Duodenal mucosa (tissue), 2 donors: ENCODE measurements at regions not wholly inside any gene's neighbourhood (a gene's known extent, or its start where the extent isn't known, plus 50 kb on each side); places are given as distances from the start of the nearest gene placed in this dataset.
"Not testable (repeated sequence)": the region's sequence is repeated elsewhere in the genome, so short reads cannot be mapped to it uniquely, and the experiment has no call there.

Source experiments
- H3K27ac ChIP-seq: one replicate; pipeline ENCODE4 v1.7.0; 2013; ENCODE audit warnings: low read depth, low read length
- H3K27me3 ChIP-seq, 2 donors: one replicate each; pipeline ENCODE4 v1.7.0; 2013; ENCODE audit warnings: low read length in 2 of 2, control low read depth in 1 of 2; ENCODE audit not compliant: insufficient read depth in 2 of 2, control insufficient read depth in 1 of 2
- H3K36me3 ChIP-seq, 2 donors: one replicate each; pipeline ENCODE4 v1.7.0; 2013; ENCODE audit warnings: low read length in 2 of 2, control low read depth in 1 of 2; ENCODE audit not compliant: insufficient read depth in 2 of 2, control insufficient read depth in 1 of 2
- H3K4me1 ChIP-seq, 2 donors: one replicate each; pipeline ENCODE4 v1.7.0; 2013; ENCODE audit warnings: low read length in 2 of 2, control low read depth in 1 of 2; ENCODE audit not compliant: insufficient read depth in 2 of 2, control insufficient read depth in 1 of 2
- H3K4me3 ChIP-seq, 2 donors: one replicate each; pipeline ENCODE4 v1.7.0; 2013; ENCODE audit warnings: low read length in 2 of 2, low read depth in 1 of 2
- H3K9ac ChIP-seq, 2 donors: one replicate each; pipeline ENCODE4 v1.7.0; 2013; ENCODE audit warnings: low read length in 2 of 2, low read depth in 1 of 2
- H3K9me3 ChIP-seq, 2 donors: one replicate each; pipeline ENCODE4 v1.7.0; 2013; ENCODE audit warnings: low read length in 2 of 2, control low read depth in 1 of 2; ENCODE audit not compliant: control insufficient read depth in 1 of 2

DNA sequence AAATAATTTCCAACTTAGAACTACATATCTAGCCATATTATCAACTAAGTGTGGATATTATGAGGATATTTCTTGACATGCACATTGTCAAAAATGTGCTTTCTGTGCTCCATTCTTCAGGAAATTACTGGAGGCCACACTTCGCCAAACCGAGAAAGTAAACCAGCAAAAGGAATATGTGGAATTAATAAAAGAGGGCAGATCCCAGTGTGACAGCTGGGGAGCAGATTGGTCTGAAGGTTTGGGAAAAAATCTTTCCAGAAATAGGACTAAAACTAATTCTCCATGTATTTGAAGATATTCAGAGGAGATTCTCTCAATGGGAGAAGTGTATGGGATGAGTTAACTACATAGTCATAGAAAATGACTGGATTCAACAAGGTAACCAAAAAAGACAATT is 546.9 kb upstream of the API5 start:
- no peak overlapping the region for H3K4me3 ChIP-seq
- H3K36me3 ChIP-seq, result no peaks in the 10 kb centered on the region
- H3K27ac ChIP-seq, result no peak overlapping the region
- no peaks in the 10 kb centered on the region for H3K27me3 ChIP-seq
- H3K4me1 ChIP-seq, result no peaks in the 10 kb centered on the region
- H3K9me3 ChIP-seq, result no peaks in the 10 kb centered on the region
- H3K9ac ChIP-seq, result no peak overlapping the region

DNA sequence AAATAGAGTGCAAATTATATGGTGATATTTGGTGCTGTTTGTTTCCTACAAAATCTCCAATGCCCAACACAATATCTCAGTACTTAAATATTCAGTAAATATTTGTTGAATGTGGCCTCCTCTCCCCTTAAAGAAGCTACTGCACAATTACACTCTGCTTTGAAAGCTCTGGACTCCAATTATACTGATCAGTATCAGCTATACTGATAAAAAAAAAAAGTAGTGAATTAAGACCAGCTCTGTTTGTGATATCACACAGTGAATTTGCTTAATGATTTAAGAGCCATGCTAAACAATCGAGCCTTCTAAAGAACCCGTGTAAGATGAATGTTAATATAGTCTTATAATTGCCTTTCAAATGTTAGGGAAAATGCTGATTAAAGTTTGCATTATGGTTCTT is 543.2 kb upstream of the API5 start:
- Histone ChIP-seq H3K9me3 (no peaks in the 10 kb centered on the region), H3K36me3 (no peaks in the 10 kb centered on the region), H3K27ac (no peak overlapping the region), H3K4me1 (no peaks in the 10 kb centered on the region), H3K9ac (no peak overlapping the region), H3K27me3 (no peaks in the 10 kb centered on the region), H3K4me3 (no peak overlapping the region)

DNA sequence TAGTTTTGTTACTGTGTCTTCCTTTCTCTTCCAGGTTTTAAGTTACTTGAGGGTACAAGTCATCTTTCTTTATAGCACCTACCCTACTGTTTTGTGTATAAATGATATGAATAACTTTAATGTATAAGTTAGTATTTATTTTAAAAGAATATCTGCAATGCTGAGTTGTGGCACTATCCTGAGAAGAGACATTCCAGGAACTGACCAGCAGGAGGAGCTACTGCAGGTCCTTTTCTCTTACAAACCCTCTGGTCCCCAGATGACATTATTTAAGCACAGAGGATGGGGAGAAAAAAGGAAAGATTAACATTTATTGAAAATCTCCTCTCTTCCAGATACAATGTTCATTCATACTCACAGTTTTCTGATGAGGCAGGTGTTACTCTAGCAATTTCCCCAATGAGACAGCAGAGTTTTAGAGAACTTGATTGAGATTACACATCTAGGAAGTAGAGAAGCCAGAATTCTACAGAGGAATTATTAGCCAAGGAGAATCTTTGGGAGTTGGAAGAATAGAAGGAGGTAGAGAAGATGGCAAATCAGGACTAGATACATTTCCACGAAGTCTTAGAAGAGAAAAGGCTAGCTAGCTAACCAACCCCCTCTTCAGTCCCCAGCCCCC is 541.2 kb upstream of the API5 start:
- H3K9ac ChIP-seq, result no peak overlapping the region
- no peak overlapping the region for H3K27ac ChIP-seq
- H3K27me3 ChIP-seq, result no peaks in the 10 kb centered on the region
- H3K4me3 ChIP-seq, result no peak overlapping the region
- no peaks in the 10 kb centered on the region for H3K4me1 ChIP-seq
- H3K9me3 ChIP-seq, result no peaks in the 10 kb centered on the region
- no peaks in the 10 kb centered on the region for H3K36me3 ChIP-seq

DNA sequence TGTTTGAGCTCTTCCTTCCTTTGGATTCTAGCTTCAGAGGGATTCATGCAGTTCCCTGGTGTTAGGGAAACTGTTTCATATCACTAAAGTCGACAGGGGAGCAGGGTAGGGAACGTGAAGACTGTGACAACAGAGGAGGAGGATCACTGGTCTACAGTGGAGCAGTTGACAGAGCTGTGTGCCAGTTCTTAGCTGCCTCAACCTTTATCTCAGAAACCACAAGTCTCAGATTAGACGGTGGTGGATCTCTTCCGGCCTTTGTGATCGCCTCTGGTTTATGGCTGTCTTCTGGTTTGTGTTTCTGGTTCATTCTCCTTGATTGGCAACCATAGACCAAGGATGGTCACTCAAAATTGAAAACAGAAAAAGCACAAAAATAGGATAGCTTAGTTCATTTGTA is 538.9 kb upstream of the API5 start:
- Histone ChIP-seq H3K4me1 (no peaks in the 10 kb centered on the region), H3K27ac (no peak overlapping the region), H3K36me3 (no peaks in the 10 kb centered on the region), H3K27me3 (no peaks in the 10 kb centered on the region), H3K9ac (no peak overlapping the region), H3K9me3 (no peaks in the 10 kb centered on the region), H3K4me3 (no peak overlapping the region)

DNA sequence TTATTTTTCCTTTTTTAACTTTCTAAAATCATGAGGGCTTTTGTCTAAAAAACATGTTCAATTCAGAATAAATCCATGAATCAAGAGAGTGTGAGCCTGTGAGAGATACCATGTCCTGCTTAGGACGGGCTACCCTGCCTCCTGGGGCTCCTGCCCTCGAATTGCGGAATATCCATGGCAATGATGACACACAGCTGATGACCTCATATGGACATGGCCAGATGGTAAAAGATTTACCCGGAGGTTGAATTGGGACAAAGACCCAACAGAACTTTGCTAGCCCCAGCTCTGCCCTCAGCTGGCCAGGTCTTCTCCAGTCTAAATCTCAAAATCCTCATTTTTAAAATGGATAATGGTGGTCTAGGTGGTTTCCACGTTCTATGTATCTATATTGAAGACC is 538.1 kb upstream of the API5 start:
- no peaks in the 10 kb centered on the region for H3K36me3 ChIP-seq
- H3K4me1 ChIP-seq, result no peaks in the 10 kb centered on the region
- no peak overlapping the region for H3K9ac ChIP-seq
- H3K4me3 ChIP-seq, result no peak overlapping the region
- no peaks in the 10 kb centered on the region for H3K9me3 ChIP-seq
- H3K27me3 ChIP-seq, result no peaks in the 10 kb centered on the region
- H3K27ac ChIP-seq, result no peak overlapping the region

DNA sequence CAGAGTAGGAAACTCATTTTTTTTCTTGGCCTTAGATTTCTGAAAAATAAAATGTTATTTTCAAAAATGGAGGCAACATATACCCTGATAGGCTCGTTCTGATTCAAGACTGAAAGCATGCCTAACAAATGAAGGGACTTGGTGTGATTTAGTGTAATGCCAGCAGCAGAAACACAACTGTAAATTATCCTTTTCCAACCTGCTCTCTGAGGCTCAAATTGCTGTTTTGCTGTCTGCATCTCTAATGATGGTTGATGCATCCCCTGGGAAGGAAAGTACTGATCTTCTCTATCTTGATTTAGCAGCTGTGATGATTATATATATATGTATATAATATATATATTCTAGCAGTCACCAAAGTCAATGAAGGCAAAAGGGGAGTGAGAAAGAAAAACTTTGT is 537.2 kb upstream of the API5 start:
- Histone ChIP-seq H3K27ac (no peak overlapping the region), H3K36me3 (no peaks in the 10 kb centered on the region)

DNA sequence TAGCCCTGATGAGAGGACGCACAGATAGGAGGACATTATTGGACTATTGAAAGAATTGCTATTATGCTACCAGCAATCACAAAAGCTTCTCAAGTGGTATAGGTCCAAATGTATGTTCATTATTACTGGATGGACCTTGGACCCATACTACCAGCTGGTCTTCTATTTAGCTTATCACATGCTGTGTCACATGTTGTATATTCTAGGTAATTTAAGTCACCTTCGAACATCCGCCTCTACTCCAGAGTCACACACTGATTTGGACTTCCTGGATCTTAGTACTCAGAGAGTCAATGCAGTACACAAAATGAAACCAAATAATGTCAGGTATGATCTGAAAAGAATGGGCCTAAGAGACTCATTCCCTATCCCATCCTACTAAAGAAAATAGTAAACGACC is 534.0 kb upstream of the API5 start:
- H3K4me1 ChIP-seq, result no peaks in the 10 kb centered on the region

More for the DNA sequence above, 537.2 kb upstream of the API5 start:
- Histone ChIP-seq H3K27me3 (no peaks in the 10 kb centered on the region), H3K4me3 (no peak overlapping the region), H3K4me1 (no peaks in the 10 kb centered on the region), H3K9me3 (no peaks in the 10 kb centered on the region), H3K9ac (no peak overlapping the region)

DNA sequence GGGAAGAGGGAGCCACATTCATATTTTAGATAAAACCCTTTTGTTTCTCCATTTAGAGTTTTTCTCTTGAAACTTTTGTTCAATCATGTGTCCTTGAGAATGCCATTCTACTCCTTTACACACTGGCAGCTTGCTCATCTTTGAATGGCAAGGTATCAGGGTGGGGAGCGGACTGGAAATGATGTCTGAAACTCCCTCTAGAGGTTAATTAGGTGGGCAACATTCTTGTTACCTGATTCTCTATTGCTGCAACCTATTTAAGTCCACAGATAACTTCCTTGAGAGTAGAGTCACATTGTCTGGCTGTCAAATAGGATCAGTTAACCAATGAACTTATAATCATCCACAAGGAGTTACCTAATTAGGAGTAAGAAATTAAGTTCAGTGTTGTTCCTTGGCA is 533.6 kb upstream of the API5 start:
- Histone ChIP-seq H3K27me3 (no peaks in the 10 kb centered on the region), H3K27ac (no peak overlapping the region), H3K4me1 (no peaks in the 10 kb centered on the region), H3K4me3 (no peak overlapping the region), H3K9ac (no peak overlapping the region), H3K36me3 (no peaks in the 10 kb centered on the region), H3K9me3 (no peaks in the 10 kb centered on the region)

More for the DNA sequence above, 534.0 kb upstream of the API5 start:
- H3K27me3 ChIP-seq, result no peaks in the 10 kb centered on the region
- no peak overlapping the region for H3K27ac ChIP-seq
- no peak overlapping the region for H3K4me3 ChIP-seq
- H3K9me3 ChIP-seq, result no peaks in the 10 kb centered on the region
- no peak overlapping the region for H3K9ac ChIP-seq
- no peaks in the 10 kb centered on the region for H3K36me3 ChIP-seq

DNA sequence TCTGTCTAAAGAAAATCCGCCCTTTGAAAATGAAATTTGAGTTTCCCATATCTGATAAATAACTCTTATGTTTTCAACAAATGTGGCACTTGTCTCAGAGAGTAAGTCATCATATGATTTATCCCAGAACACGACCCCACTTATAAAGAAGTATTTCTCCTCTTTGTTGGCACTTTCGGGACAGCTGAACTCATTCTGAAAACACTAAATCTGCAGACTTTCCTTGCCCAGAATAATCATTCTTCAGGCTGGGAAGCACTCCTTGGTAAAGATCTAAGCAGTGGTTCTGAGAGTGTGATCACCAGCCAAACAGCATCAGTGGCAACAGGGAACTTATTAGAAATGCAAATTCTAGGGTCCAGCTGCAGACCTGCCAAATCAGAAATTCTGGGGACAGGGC is 532.2 kb upstream of the API5 start:
- H3K4me3 ChIP-seq, result no peak overlapping the region
- no peaks in the 10 kb centered on the region for H3K36me3 ChIP-seq
- H3K9me3 ChIP-seq, result no peaks in the 10 kb centered on the region
- H3K27ac ChIP-seq, result no peak overlapping the region
- no peak overlapping the region for H3K9ac ChIP-seq
- no peaks in the 10 kb centered on the region for H3K4me1 ChIP-seq
- H3K27me3 ChIP-seq, result no peaks in the 10 kb centered on the region

DNA sequence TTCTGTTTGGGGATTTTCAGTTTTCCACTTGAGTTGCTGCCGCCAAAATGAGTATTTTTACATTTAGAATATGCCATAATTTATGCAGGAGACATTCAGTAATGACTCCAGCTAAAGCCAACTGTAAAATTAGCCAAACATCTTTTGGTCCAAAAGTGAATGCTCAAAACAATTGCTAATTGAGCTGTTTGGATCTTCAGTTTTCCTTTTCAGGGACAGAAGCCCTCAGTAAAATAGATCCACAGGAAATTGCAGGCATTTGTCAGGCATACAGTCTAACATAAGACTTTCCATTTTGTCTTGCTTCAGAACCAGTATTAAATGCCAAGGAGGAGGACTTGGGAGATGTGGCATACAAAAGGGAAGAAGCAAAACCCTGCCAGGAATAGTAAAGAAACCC is 524.8 kb upstream of the API5 start:
- H3K9me3 ChIP-seq, result no peaks in the 10 kb centered on the region
- no peak overlapping the region for H3K4me3 ChIP-seq
- H3K36me3 ChIP-seq, result no peaks in the 10 kb centered on the region
- no peak overlapping the region for H3K9ac ChIP-seq
- H3K27ac ChIP-seq, result no peak overlapping the region
- H3K4me1 ChIP-seq, result no peaks in the 10 kb centered on the region
- H3K27me3 ChIP-seq, result no peaks in the 10 kb centered on the region

DNA sequence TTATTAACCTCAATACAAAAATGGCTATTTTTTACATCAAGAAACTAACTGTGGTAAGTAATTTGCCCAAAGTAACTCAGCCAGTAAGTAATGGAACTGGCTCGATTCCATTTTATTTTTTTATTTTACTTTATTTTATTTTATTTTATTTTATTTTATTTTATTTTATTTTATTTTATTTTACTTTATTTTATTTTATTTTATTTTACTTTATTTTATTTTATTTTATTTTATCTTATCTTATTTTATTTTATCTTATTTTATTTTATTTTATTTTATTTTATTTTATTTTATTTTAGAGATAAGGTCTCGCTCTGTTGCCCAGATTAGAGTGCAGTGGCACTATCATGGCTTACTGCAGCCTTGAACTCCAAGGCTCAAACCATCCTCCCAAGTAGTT is 516.3 kb upstream of the API5 start:
- H3K9me3 ChIP-seq, H3K9ac ChIP-seq, H3K27ac ChIP-seq, H3K4me1 ChIP-seq, H3K4me3 ChIP-seq, H3K27me3 ChIP-seq, H3K36me3 ChIP-seq: not testable (repeated sequence)
